Left ventricle myocardium inferior (tissue), 1 donor: ENCODE measurements at regions not wholly inside any gene's neighbourhood (a gene's known extent, or its start where the extent isn't known, plus 50 kb on each side); places are given as distances from the start of the nearest gene placed in this dataset.
A peak's percentile ranks its signal among the peaks of the same experiment; 100 is the strongest.
"Not testable (repeated sequence)": the region's sequence is repeated elsewhere in the genome, so short reads cannot be mapped to it uniquely, and the experiment has no call there.

Experiments used
- DNase-seq: peaks from one replicate; pipeline ENCODE4 v3.0.0-alpha.2; 2020
- H3K27ac ChIP-seq: fragments of 200-600 bp; replicated peaks from 2 replicates; pipeline ENCODE4 v1.8.0; 2021
- H3K27me3 ChIP-seq: fragments of 200-600 bp; 2 replicates; pipeline ENCODE4 v1.8.0; 2021; ENCODE audit warnings: low read depth
- H3K36me3 ChIP-seq: fragments of 200-600 bp; 2 replicates; pipeline ENCODE4 v1.8.0; 2021
- H3K4me1 ChIP-seq: fragments of 200-600 bp; 2 replicates; pipeline ENCODE4 v1.8.0; 2021
- H3K4me3 ChIP-seq: fragments of 200-600 bp; 2 replicates; pipeline ENCODE4 v1.8.0; 2021; ENCODE audit warnings: mild to moderate bottlenecking, moderate library complexity
- H3K9me3 ChIP-seq: fragments of 200-600 bp; replicated peaks from 2 replicates; pipeline ENCODE4 v1.8.0; 2021
- intact Hi-C: fragments of 100-400 bp; cut with micrococcal nuclease; formaldehyde crosslinking; loops from one replicate; pipeline ENCODE4 v1.11.0; 2022
- TF ChIP-seq, protein P1 (sequence below): fragments of 200-600 bp; IDR thresholded peaks from 2 replicates; pipeline ENCODE4 v1.8.0; 2021; ENCODE audit warnings: antibody characterized with exemption, mild to moderate bottlenecking, borderline replicate concordance
- donor health status: DM: no; HTN: yes; CAD: no; lungs with severe emphysema.

GRCh38 chr2:107569496-107569895, 257.2 kb upstream of the RGPD4 start:
- no peak for DNase-seq
- TF ChIP-seq, protein P1, sequence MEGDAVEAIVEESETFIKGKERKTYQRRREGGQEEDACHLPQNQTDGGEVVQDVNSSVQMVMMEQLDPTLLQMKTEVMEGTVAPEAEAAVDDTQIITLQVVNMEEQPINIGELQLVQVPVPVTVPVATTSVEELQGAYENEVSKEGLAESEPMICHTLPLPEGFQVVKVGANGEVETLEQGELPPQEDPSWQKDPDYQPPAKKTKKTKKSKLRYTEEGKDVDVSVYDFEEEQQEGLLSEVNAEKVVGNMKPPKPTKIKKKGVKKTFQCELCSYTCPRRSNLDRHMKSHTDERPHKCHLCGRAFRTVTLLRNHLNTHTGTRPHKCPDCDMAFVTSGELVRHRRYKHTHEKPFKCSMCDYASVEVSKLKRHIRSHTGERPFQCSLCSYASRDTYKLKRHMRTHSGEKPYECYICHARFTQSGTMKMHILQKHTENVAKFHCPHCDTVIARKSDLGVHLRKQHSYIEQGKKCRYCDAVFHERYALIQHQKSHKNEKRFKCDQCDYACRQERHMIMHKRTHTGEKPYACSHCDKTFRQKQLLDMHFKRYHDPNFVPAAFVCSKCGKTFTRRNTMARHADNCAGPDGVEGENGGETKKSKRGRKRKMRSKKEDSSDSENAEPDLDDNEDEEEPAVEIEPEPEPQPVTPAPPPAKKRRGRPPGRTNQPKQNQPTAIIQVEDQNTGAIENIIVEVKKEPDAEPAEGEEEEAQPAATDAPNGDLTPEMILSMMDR = no peak
- no peaks in the 10 kb centered on the region for H3K27me3 ChIP-seq
- H3K27ac ChIP-seq = no peak overlapping the region
- H3K4me1 ChIP-seq = no peaks in the 10 kb centered on the region
- no peaks in the 10 kb centered on the region for H3K36me3 ChIP-seq
- no peak overlapping the region for H3K4me3 ChIP-seq
- no peaks in the 10 kb centered on the region for H3K9me3 ChIP-seq
- intact Hi-C loops = no loop called here

- no peak for DNase-seq
- no peaks in the 10 kb centered on the region for H3K9me3 ChIP-seq
- TF ChIP-seq, protein P1 = no peak
- intact Hi-C loops = no loop called here
- H3K4me1 ChIP-seq = no peaks in the 10 kb centered on the region
- no peaks in the 10 kb centered on the region for H3K36me3 ChIP-seq
- no peaks in the 10 kb centered on the region for H3K27me3 ChIP-seq
- no peak overlapping the region for H3K4me3 ChIP-seq
- H3K27ac ChIP-seq = no peak overlapping the region
Measured at GRCh38 chr2:107570876-107571275, 255.8 kb upstream of the RGPD4 start.

DNA sequence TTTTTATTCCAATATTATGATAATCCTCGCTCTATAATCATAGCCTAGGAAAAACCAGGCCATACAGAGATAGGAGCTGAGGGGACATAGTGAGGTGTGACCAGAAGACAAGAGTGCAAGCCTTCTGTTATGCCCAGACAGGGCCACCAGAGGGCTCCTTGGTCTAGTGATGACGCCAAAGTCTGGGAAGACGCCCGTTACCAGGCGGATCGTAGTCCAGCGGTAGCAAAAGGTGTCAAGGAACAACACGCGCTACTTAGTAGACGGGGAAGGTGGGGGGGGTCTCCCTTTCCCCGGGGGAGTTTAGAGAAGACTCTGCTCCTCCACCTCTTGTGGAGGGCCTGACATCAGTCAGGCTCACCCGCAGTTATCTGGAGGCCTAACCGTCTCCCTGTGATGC, 253.8 kb upstream of the RGPD4 start:
- H3K36me3 ChIP-seq, H3K4me3 ChIP-seq, H3K27ac ChIP-seq, H3K27me3 ChIP-seq, H3K9me3 ChIP-seq, H3K4me1 ChIP-seq, intact Hi-C loops, DNase-seq: not testable (repeated sequence)
- TF ChIP-seq, protein P1 = peak; percentile 44

DNA sequence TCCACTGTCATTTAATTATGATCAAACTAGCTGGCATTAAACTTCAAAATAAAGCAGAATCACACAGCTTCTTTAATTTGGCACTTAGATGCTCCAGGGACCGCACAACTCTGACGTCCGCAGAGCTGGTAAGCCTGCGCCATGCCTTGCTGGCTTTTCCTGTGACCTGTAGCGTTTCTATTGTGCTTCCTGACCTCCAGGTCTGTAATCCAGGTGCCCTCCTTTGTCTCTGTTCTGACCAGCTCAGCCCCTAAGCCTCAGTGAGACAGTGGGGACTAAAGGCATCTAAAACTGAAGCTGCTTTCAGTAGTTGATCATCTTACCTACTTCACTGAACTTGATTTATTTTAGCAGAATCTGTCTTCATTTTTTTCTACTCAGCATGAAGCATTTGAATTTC, 249.7 kb upstream of the RGPD4 start:
- Histone ChIP-seq H3K9me3 (no peaks in the 10 kb centered on the region), H3K36me3 (no peaks in the 10 kb centered on the region), H3K27me3 (no peaks in the 10 kb centered on the region), H3K4me1 (no peaks in the 10 kb centered on the region), H3K27ac (no peak overlapping the region), H3K4me3 (no peak overlapping the region)
- intact Hi-C loops = no loop called here
- DNase-seq = no peak
- TF ChIP-seq, protein P1 = no peak

- Histone ChIP-seq H3K4me1 (no peaks in the 10 kb centered on the region), H3K9me3 (no peaks in the 10 kb centered on the region), H3K27ac (no peak overlapping the region), H3K4me3 (no peak overlapping the region), H3K36me3 (no peaks in the 10 kb centered on the region), H3K27me3 (no peaks in the 10 kb centered on the region)
- DNase-seq = no peak
- intact Hi-C loops = no loop called here
- TF ChIP-seq, protein P1 = no peak
Measured at GRCh38 chr2:107582487-107582886, 244.2 kb upstream of the RGPD4 start.

GRCh38 chr2:107584577-107584976, 242.1 kb upstream of the RGPD4 start:
- no peaks in the 10 kb centered on the region for H3K36me3 ChIP-seq
- intact Hi-C loops = no loop called here
- no peak for DNase-seq
- H3K9me3 ChIP-seq = no peaks in the 10 kb centered on the region
- H3K27me3 ChIP-seq = no peaks in the 10 kb centered on the region
- no peak overlapping the region for H3K27ac ChIP-seq
- H3K4me3 ChIP-seq = no peak overlapping the region
- TF ChIP-seq, protein P1 = no peak
- no peaks in the 10 kb centered on the region for H3K4me1 ChIP-seq
